Suprapubic skin (tissue), 4 donors: ENCODE measurements at regions not wholly inside any gene's neighbourhood (a gene's known extent, or its start where the extent isn't known, plus 50 kb on each side); places are given as distances from the start of the nearest gene placed in this dataset.

Experiments used
- DNase-seq, 2 donors: peaks; one replicate each; pipeline ENCODE4 v3.0.0-alpha.2; 2019; ENCODE audit warnings: low spot score in 2 of 2
- H3K27ac ChIP-seq: fragments of 200-600 bp; sonication (generic); one replicate; pipeline ENCODE4 v1.5.1; 2019
- H3K27me3 ChIP-seq: fragments of 200-600 bp; sonication (generic); one replicate; pipeline ENCODE4 v1.5.1; 2019
- H3K36me3 ChIP-seq: fragments of 200-600 bp; sonication (generic); one replicate; pipeline ENCODE4 v1.5.1; 2019
- H3K4me1 ChIP-seq: fragments of 200-600 bp; sonication (generic); one replicate; pipeline ENCODE4 v1.5.1; 2019
- H3K4me3 ChIP-seq: fragments of 200-600 bp; sonication (generic); one replicate; pipeline ENCODE4 v1.5.1; 2019; ENCODE audit warnings: mild to moderate bottlenecking
- H3K9me3 ChIP-seq: fragments of 200-600 bp; sonication (generic); one replicate; pipeline ENCODE4 v1.5.1; 2019
- EP300 ChIP-seq: sonication (generic); formaldehyde crosslinking; IDR thresholded peaks from one replicate; pipeline ENCODE4 v1.6.1; 2017; ENCODE audit warnings: antibody characterized with exemption
- POLR2A ChIP-seq, 2 donors: fragments of 450-650 bp; IDR thresholded peaks; one replicate each; pipeline ENCODE4 v1.6.1; 2017; ENCODE audit warnings: antibody characterized with exemption in 2 of 2, mild to moderate bottlenecking in 2 of 2, moderate library complexity in 2 of 2
- POLR2AphosphoS5 ChIP-seq, 3 donors: sonication (generic); formaldehyde crosslinking; IDR thresholded peaks; one replicate each; pipeline ENCODE4 v1.6.1; 2017; ENCODE audit warnings: antibody characterized with exemption in 3 of 3
- WGBS: methylation state at CpG from one replicate; pipeline ENCODE4 v1.1.5; 2018; 5-methylcytosine and 5-hydroxymethylcytosine counted together
- TF ChIP-seq, protein P1 (sequence below), 2 donors: fragments of 200-600 bp in 1 of 2; fragments of 450-650 bp in 1 of 2; sonication (generic) in 1 of 2; IDR thresholded peaks; one replicate each; pipeline ENCODE4 v1.5.1; 2016 to 2019; ENCODE audit warnings: antibody characterized with exemption in 2 of 2, mild to moderate bottlenecking in 1 of 2, moderate library complexity in 1 of 2

DNA sequence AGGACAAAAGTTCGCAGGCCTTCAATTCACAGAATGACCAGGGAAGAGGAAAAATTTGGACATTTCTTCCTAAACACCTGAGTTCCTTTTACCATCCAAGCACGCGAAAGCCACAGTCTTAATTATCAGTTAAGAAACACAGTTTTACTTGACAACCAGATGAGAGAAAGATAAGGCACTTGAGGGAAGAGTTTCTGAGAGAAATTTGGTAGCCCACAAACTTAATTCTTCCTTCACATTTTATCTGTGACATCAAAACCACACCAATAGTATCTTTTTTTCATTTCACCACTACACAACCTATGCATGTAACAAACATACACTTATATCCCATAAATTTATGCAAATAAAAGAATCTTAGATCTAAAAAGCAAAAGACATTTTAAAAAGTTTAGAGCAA, 326.6 kb downstream of the MZT1 start:
- Histone ChIP-seq H3K4me1 (no peaks in the 10 kb centered on the region), H3K36me3 (no peaks in the 10 kb centered on the region), H3K27me3 (no peaks in the 10 kb centered on the region), H3K27ac (no peak overlapping the region), H3K4me3 (no peak overlapping the region), H3K9me3 (no peaks in the 10 kb centered on the region)
- no peak for DNase-seq
- WGBS: 76% methylated on average over 3 of the region's 3 CpGs
- TF ChIP-seq EP300: no peak
- no peak for TF ChIP-seq POLR2AphosphoS5 (IDR thresholded peaks at IDR 0.05)
- TF ChIP-seq, protein P1, sequence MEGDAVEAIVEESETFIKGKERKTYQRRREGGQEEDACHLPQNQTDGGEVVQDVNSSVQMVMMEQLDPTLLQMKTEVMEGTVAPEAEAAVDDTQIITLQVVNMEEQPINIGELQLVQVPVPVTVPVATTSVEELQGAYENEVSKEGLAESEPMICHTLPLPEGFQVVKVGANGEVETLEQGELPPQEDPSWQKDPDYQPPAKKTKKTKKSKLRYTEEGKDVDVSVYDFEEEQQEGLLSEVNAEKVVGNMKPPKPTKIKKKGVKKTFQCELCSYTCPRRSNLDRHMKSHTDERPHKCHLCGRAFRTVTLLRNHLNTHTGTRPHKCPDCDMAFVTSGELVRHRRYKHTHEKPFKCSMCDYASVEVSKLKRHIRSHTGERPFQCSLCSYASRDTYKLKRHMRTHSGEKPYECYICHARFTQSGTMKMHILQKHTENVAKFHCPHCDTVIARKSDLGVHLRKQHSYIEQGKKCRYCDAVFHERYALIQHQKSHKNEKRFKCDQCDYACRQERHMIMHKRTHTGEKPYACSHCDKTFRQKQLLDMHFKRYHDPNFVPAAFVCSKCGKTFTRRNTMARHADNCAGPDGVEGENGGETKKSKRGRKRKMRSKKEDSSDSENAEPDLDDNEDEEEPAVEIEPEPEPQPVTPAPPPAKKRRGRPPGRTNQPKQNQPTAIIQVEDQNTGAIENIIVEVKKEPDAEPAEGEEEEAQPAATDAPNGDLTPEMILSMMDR (IDR thresholded peaks at IDR 0.05): no peak
- TF ChIP-seq POLR2A (IDR thresholded peaks at IDR 0.05): no peak

DNA sequence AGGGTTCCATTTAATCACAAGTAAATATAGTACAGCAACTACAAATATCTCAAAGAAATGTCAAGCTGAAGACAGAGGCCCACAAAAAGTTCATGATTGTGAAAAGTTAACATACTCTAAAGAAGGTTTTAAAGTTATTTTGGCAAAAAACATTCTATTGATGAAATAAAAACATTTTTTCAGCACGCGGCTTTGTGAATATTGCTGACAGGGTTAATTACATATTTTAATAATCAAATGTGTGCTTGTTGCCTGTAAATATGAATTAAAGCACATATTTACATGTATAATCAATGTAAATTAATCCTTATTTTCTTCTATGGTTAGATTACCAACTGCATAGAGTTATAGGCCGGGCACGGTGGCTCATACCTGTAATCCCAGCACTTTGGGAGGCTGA, 328.1 kb downstream of the MZT1 start:
- Histone ChIP-seq H3K9me3 (no peaks in the 10 kb centered on the region), H3K27ac (no peak overlapping the region), H3K4me1 (no peaks in the 10 kb centered on the region), H3K4me3 (no peak overlapping the region), H3K27me3 (no peaks in the 10 kb centered on the region), H3K36me3 (no peaks in the 10 kb centered on the region)
- no peak for DNase-seq
- WGBS: 99% methylated on average over 4 of the region's 4 CpGs
- no peak for TF ChIP-seq POLR2A (IDR thresholded peaks at IDR 0.05)
- TF ChIP-seq POLR2AphosphoS5 (IDR thresholded peaks at IDR 0.05): no peak
- no peak for TF ChIP-seq EP300
- TF ChIP-seq, protein P1 (IDR thresholded peaks at IDR 0.05): no peak

DNA sequence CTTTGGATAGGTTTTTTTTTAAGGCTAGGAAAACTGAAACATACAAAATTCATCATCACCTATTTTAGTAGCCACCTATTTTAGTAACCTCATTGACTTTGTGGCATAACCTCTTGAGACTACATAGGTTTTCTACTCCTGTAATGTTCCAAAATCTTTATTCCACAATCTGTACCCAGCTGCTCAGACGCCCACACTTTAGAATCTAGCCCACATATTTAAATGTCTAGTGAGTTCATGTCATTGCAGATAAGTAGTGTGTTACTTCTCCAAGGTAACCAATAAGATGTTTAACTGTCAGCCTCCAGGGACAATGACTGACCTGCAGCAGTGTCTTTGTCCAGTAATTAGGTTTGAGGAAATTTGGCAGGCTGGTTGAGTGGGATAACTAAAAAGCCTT, 330.2 kb downstream of the MZT1 start:
- no peak overlapping the region for H3K27ac ChIP-seq
- H3K4me3 ChIP-seq: no peak overlapping the region
- H3K9me3 ChIP-seq: no peaks in the 10 kb centered on the region
- no peaks in the 10 kb centered on the region for H3K4me1 ChIP-seq
- no peak for TF ChIP-seq POLR2A (IDR thresholded peaks at IDR 0.05)
- no peaks in the 10 kb centered on the region for H3K27me3 ChIP-seq
- no peaks in the 10 kb centered on the region for H3K36me3 ChIP-seq
- DNase-seq: no peak
- 85% methylated on average over 1 of the region's 1 CpG for WGBS

DNA sequence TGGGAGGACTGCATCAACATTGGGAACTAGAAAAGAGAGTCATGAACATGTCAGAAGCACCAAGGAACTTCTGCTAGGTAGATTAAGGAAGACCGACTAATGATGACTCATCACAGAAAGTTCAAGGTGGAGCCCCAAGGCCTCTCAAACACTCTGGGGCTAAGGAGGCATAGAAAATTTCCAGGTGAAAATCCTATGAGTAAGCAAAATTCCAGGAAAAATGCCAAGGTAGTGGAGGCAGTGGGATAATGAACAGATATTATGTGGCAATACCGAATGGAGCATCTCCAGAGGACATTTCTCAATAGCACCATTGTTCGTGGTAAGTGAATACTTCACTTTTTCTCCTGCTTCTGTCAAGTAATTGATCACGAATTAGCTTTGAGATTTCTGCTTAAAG, 336.5 kb downstream of the MZT1 start:
- WGBS: 62% methylated on average over 4 of the region's 4 CpGs
- TF ChIP-seq EP300 (no peak), POLR2A (IDR thresholded peaks at IDR 0.05) (no peak)
- TF ChIP-seq, protein P1 (IDR thresholded peaks at IDR 0.05): no peak
- Histone ChIP-seq H3K27ac (no peak overlapping the region), H3K27me3 (no peaks in the 10 kb centered on the region), H3K9me3 (no peaks in the 10 kb centered on the region), H3K4me1 (no peaks in the 10 kb centered on the region), H3K4me3 (no peak overlapping the region), H3K36me3 (no peaks in the 10 kb centered on the region)
- DNase-seq: no peak

DNA sequence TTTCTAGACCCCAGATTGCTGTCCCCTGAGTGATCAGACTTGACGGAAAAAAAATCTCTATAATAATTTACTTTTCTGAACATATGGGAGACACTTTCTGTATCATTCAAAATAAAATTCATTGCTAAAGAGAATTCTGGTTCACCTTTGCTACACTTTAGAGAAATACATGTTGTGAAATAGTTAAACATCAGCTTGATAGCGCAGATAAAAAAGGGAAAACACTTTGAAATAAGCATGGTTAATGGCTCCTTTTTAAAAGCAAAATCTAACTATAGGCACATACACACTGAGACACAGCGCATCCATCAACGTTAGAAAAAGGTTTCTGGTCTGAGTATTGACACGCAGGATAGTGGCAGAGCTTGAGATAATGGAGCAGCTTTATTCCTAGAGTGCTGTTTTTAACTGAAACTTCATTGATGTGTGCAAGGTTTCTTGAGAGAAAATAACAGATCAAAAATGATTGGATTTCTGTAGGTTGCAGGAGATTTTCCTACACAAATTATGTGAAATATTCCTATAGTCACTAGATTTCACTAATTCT, 341.2 kb downstream of the MZT1 start:
- no peaks in the 10 kb centered on the region for H3K36me3 ChIP-seq
- WGBS: 85% methylated on average over 5 of the region's 5 CpGs
- H3K4me1 ChIP-seq: no peaks in the 10 kb centered on the region
- H3K27ac ChIP-seq: no peak overlapping the region
- no peak overlapping the region for H3K4me3 ChIP-seq
- no peak for DNase-seq
- no peaks in the 10 kb centered on the region for H3K27me3 ChIP-seq
- no peaks in the 10 kb centered on the region for H3K9me3 ChIP-seq
- TF ChIP-seq POLR2A (IDR thresholded peaks at IDR 0.05): no peak
- TF ChIP-seq POLR2AphosphoS5 (IDR thresholded peaks at IDR 0.05): no peak
- no peak for TF ChIP-seq EP300
- TF ChIP-seq, protein P1 (IDR thresholded peaks at IDR 0.05): no peak

GRCh38 chr13:72384879-72385278, 342.6 kb downstream of the MZT1 start:
- Histone ChIP-seq H3K27me3 (no peaks in the 10 kb centered on the region), H3K4me1 (no peaks in the 10 kb centered on the region)
- 78% methylated on average over 5 of the region's 5 CpGs for WGBS

More at GRCh38 chr13:72384879-72385278, 342.6 kb downstream of the MZT1 start:
- TF ChIP-seq, protein P1 (IDR thresholded peaks at IDR 0.05): no peak
- TF ChIP-seq EP300 (no peak), POLR2A (IDR thresholded peaks at IDR 0.05) (no peak)
- Histone ChIP-seq H3K9me3 (no peaks in the 10 kb centered on the region), H3K4me3 (no peak overlapping the region), H3K36me3 (no peaks in the 10 kb centered on the region), H3K27ac (no peak overlapping the region)
- no peak for DNase-seq
